ENCODE measurements at regions not wholly inside any gene's neighbourhood (a gene's known extent, or its start where the extent isn't known, plus 50 kb on each side); places are given as distances from the start of the nearest gene placed in this dataset.

- TF ChIP-seq, protein P1, sequence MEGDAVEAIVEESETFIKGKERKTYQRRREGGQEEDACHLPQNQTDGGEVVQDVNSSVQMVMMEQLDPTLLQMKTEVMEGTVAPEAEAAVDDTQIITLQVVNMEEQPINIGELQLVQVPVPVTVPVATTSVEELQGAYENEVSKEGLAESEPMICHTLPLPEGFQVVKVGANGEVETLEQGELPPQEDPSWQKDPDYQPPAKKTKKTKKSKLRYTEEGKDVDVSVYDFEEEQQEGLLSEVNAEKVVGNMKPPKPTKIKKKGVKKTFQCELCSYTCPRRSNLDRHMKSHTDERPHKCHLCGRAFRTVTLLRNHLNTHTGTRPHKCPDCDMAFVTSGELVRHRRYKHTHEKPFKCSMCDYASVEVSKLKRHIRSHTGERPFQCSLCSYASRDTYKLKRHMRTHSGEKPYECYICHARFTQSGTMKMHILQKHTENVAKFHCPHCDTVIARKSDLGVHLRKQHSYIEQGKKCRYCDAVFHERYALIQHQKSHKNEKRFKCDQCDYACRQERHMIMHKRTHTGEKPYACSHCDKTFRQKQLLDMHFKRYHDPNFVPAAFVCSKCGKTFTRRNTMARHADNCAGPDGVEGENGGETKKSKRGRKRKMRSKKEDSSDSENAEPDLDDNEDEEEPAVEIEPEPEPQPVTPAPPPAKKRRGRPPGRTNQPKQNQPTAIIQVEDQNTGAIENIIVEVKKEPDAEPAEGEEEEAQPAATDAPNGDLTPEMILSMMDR (IDR thresholded peaks at IDR 0.05): no peak
- TF ChIP-seq ZFX (IDR thresholded peaks at IDR 0.05; ENCODE audit: borderline replicate concordance): no peak
Observed at GRCh38 chr5:165538065-165538464, 2032.6 kb downstream of the MAT2B start.
